Left renal cortex interstitium (tissue), 4 donors: ENCODE measurements at regions not wholly inside any gene's neighbourhood (a gene's known extent, or its start where the extent isn't known, plus 50 kb on each side); places are given as distances from the start of the nearest gene placed in this dataset.
"Not testable (repeated sequence)": the region's sequence is repeated elsewhere in the genome, so short reads cannot be mapped to it uniquely, and the experiment has no call there.

ENCODE experiments used
- DNase-seq, 4 donors: peaks; one replicate each; pipeline ENCODE4 v3.0.0-alpha.2; 2013; ENCODE audit warnings: low read depth in 4 of 4, low spot score in 2 of 4, missing footprints in 1 of 4

DNA sequence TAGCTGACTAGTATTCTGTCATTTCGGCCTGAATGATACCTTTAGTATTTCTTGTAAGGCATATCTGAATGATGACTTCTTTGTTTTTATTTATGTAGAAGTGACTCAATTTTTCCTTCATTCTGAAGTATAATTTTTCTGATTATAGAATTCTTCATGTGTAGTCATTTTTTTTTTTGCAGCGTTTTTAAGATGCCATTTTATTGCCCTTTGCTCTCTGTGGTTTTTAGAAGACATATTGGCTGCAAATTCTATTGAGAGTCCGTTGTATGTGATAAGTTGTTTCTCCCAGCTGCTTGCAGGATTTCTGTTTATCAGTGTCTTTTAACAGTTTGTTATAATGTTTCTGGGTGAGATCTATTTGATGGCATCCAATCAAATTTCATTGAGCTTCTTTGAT, 1224.8 kb downstream of the JRKL start:
- no peak for DNase-seq

DNA sequence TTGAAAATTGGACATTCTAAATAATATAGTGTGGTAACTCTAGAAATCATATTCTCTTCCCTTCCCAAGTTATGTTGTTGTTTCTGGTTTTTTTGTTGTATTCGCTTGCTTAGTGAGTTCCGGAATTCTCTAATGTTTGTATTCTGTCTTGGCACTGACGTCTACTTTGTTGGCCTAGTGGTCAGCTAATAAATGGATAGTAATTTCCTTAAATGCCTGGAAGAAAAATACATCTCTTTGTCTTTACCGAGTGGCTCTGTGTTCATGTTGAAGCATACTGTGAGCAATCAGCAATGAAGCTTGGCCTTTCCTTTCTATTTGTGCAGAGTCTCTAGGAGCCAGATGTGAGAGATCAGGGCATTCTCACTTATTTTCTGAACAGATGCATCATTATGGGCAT, 1225.7 kb downstream of the JRKL start:
- no peak for DNase-seq

DNA sequence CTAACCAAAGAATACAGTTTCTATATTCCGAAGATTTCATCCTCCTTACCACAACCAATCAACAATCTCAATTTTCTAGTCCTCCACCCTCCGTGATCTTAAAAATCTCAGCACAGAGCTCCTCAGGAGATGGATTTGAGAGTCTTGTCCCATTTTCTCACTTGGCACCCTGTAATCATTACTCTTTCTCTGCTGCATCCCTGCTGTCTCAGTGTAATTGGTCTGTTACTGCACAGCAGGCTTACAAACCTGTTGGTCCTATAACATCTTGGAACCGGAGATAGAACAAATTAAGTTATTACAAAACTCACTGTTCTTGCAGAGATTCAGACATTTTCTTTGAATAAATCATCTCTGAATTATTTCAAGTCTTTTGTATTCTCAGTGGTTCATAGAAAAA, 1227.2 kb downstream of the JRKL start:
- DNase-seq: no peak

DNA sequence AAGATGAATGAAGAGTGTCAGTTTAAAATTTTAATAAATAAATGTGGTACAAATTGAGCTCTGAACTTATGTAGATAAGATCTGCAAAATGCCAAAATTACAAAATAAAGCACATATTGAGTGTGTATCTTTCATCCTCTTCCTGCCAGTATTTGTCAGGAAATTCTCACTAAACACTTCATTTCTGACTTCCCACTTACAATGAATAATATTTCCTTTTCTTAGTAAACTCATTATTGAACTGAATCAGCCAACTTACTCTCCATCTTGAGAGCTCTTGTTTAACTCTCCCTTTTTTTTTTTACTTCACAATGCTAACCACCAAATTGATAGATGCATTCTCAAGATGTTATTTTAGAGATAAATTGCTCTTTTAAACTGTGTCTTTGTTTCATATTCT, 1230.2 kb downstream of the JRKL start:
- DNase-seq: no peak

DNA sequence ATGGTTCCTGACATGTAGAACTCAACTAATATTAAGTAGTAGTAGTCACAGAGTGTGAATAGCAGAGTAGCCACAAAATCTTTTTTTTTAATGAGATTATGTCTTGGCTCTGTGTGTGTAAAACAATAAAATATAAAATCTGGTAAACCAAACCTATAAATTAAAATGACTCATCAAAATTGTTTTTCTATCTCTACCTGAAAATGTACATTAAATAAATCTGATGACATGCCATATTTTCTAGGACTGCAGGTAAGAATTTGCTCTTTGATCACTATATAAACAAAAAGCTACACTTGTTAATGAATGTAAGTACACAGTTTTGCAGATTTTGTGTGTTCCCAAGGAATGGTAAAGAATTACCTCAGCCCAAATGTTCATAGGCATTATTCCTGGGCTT, 1231.5 kb downstream of the JRKL start:
- DNase-seq: no peak

DNA sequence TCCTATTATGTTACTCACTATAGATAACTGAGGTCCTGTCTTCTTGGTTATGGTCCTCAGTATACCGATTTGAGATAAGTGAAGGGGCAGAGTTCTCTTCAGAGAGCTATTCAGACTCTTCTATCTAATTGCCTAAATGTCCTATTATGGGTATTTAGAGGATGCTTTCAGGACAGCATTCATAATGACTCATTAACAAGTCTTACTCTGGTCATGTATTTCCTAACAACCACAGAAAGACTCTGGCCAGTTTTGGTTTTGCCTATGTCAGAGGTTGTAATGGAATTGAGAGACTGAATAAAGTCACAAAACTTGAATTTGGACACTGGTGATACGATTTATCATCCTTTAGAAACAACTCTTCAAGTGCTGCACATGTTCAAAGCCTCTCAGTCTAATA, 1233.0 kb downstream of the JRKL start:
- DNase-seq: no peak

DNA sequence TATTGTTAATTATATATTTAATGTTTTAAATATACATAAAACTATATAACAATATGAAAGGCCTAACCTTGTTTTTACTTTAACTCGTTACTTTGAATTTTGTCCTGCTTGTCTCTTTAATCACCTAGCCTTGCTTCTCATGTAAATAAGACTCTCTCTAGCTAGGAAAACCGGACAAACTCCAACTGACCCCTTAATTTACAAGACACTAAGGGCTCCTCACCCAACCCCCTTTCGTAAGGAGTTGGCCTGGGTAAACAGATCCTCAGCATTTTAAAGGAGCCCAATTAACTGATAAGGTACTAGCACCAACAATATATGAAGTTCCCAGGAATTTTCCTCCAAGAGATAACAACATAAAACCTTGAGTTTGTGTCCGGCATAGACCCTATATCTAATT, 1246.9 kb downstream of the JRKL start:
- DNase-seq: not testable (repeated sequence)

DNA sequence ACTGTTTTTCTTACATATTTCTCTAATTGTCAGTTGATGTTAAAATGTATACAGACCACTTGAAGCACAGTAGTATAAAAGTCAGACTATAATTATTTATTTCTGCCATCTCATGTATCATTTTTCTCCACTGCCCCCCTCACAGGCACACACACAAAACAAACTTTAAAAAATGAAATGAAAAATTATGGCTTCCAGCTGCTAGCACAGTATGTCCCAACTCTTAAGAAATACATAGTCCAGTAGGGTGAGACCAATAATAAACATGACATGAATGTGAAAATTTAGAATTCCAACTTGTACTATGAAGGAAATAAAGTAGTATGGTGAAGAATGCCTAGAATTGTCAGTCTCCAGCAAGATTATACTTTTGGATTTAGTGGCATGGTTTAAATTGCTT, 1247.9 kb downstream of the JRKL start:
- DNase-seq: no peak

DNA sequence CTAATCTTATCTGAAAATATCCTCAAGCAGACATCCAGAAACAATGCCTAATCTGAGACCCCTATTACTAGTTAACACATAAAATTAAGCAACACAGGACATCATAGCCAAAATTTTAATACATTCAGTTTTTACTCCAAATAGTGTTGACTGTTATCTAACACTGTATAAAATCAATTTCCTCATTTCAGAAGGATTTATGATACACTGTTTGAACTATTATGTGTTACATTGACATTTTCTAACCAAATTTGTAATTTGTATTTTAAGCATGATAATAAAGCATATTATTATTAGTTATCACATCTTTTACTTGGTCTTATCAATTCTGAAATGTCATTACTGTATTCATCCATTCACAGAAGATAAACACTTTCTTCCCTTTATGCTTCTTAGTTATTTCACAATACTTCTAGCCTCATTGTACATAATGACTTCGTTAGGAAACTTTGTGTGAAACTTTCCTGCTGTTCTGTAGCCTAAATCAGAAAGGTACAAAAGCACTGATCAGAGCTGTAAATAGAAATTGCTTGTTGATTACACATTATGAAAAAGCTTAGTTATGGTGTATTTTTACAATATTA, 1248.9 kb downstream of the JRKL start:
- DNase-seq: no peak

DNA sequence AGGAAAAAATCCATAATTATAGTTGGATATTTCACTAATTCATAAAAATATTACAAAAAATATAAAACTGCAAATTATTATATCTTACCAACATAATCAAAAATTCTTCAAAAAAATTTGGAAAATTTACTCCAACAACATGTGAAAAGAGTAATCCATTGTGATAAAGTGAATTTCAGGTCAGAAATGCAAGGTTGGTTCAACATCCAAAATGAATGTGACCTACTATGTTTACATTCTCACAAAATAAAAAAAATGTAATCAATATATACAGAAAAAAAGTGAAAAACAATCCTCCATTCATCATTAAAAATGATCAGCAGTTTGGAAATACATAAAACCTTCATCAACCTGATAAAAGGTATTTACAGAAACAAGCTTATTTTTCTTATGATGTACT, 1252.2 kb downstream of the JRKL start:
- no peak for DNase-seq

DNA sequence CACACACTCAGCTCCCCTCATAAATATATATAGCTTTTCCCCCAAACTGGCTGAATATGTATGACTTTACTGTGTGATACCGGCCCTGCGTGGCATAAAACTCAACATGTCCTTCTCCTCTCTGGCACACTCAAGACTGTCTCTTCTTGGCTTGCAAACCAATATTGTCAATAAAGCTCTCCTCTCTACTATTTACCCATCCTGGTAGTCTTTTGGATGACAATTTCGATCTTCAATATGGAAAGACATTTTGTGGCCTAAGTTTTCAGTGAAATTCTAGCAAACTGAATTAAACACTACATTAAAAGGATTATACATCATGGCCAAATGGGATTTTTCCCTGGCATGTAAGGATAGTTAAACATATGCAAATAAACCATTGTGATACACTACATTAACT, 1255.9 kb downstream of the JRKL start:
- no peak for DNase-seq

DNA sequence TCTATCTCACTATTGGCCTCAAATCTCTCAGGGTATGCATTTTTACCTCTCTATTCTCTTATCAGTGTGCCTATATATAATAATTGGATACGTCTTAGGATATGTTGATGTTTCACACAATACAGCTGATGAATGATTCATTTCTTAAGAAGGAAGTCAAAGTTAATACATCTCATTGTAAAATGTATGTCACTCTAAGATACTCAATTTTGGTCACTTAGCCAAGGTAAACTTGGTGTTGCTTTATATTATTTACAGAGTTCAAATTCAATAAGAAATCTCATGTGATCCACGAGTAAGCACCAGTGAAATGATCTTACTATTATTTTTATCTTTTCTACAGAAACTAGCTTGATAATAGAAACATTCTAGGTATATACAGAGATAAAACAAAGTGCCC, 1266.5 kb downstream of the JRKL start:
- no peak for DNase-seq

DNA sequence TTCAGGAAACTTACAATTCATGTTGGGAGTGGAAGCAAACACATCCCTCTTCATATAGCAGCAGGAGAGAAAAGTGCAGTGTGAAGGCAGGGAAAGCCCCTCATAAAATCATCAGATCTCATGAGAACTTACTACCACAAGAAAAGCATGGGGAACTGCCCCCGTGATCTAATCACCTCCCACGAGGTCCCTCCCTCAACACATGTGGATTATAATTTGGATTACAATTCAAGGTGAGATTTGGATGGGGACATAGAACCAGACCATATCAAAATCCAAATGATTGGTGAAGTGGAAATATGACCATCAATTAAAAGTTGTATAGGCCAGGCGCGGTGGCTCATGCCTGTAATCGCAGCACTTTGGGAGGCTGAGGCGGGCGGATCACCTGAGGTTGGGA, 1268.0 kb downstream of the JRKL start:
- DNase-seq: no peak

DNA sequence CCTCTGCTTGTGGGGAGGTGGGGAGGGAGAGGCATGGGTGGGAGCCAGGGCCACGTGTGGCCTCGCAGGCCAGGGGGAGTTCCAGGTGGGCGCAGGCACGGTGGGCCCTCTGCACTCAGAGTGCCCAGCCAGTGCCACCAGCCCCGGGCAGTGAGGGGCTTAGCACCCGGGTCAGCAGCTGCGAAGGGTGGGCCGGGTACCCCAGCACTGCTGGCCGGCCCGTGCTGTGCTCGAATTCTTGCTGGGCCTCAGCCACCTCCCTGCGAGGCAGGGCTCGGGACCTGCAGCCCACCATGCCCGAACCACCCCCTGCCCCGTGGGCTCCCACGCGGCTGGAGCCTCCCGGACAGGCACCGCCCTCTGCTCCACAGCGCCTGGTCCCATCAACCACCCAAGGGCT, 1277.2 kb downstream of the JRKL start:
- no peak for DNase-seq

DNA sequence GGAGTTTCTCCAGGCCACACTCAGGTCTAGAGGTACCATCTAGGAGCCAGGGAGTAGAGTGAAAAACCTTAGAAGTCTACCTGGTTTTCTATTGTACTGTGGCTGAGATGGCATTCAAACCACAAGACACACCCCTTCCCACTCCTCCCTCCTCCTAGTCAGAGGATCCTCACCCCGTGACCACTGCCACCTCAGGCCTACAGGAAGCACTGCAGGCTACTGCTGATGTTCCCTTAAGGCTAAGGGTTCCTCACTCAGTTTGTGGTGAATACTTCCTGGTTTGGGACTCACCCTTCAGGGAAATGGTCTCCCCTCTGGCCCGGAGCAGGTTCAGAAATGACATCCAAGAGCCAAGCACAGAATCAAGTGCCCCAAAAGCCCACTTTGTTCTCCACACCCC, 1293.9 kb downstream of the JRKL start:
- no peak for DNase-seq

DNA sequence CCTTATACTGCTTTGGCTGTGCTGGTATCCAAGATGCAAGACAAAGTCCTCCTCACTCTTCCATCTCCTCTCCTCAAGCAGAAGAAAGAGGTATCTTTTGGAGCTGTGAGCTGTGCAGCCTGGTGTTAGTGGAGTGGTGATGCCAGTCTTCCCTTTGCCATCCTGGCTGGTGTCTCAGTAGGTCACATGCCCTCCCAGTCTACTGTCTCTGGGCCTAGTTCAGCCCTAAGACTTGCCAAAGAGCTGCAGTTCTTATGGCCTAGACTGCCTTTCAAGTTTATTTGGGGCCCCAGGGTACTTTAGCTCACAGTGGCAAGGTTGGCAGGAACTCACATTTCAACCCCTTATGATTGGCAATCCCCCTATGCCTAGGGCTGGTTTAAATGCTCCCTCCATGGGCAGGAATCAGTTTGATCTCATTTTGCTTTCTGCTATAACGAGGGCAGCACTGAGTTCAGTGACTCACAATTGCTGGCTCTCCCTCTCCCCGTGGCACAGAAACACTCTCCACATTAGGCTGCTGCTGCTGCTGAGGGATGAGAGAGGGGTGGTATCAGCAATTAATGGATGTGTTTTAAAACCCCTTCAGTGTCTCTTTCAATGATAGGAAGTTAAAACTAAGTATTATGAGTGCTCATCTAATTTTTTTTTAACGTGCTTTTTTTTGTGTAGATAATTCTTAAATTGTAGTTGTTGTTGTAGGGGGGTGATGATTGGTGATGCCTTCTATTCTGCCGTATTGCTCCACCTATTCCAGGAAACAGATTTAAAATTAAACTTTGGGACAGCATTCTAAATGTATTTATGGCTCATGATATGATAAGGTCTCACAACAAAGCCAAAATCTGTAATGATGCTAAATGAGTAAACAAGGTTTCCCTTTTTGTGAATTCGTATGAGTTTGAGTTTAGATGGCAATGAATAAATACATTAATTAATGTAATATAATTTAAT, 1295.0 kb downstream of the JRKL start:
- DNase-seq: no peak

DNA sequence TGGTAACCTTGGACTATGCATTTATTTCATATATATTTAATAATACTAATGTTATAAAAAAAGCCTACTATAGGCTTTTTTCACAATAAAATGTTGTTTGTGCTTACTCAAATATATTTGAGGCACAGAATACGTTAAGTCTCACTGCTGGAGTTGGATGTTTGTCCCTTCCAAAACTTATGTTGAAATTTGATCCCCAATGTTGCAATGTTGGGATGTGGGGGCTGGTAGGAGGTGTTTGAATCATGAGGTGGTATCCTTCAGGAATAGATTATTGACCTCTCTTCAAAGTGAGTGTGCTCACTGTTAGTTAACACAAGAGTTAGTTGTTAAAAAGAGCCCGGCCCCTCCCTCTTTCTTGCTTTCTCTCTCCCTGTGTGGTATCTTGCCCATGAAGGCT, 1295.9 kb downstream of the JRKL start:
- DNase-seq: no peak

DNA sequence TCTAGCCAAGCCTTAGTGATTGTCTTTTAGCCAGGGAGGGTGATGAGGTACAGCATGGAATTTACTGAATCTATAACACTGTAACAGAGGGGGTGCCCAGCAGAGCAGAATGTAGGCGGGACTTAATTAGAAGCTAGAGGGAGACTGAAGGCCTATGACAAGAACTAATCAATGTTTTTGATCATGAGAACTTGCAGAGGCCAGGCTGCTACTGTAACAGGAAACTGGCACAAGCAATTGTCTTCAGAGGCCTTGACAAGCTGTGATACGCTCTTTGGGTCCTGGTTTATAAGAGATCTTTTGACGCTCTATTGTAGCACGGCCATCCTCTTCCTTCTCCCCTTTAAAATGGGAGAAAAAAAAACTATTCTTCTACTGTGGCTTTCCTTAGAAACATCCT, 1297.3 kb downstream of the JRKL start:
- DNase-seq: no peak

DNA sequence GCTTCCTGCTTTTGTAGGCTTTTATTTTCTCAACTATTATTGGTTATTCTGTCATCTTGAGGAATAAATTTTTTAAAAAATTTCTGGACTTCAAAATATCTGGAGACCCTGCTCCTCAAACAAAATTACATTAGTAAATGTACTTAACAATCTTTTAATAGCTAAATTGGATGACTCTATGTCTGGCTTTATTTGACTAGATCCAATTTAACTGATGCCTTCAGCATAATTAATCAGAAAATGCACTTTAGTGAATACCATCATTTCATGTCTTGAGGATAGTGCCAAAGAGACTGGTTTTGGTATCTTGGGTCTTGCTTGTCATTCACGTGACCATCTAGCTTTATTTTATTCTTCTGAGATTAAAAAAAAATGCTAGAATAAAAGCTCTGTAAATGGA, 1301.2 kb downstream of the JRKL start:
- DNase-seq: no peak

DNA sequence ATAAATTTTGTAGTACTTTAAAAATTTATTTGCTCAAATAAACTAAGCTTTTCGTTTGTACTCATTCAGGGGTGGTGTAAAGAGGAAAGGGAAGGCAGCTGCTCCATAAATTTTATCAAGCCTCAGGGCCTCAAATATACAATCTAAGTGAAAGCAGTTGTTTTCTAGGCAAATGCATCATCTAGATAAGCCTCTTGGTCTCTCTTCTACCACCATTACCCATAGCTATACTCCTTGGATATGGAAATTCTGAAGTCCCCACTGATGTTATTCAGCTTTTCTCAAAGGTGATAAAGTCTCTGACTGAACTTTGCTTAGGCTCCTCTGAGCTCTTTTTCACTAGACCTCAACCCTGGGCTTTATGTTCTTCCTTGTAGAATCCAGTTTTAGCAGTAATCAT, 1313.1 kb downstream of the JRKL start:
- peak in 3 of 4 donors; percentile 7 to 25 (median 8) for DNase-seq

DNA sequence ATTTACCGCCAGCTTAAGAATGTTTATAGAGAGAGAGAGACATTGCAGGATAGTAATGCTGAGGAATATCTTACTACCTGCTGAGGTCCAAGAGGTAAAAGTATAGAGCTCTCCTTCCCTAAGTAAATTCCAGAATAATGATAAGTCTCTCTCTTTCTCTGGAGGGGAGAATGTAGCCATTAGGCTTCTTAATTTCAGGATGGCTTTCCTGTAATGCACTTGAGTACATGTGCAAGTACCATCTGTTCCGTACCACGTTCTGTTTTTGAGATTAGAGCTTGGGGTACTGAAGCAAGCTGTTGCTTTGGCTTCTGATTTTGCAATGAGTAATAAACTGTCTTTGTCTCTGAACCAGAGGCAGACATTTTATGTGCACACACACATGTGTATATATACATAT, 1314.0 kb downstream of the JRKL start:
- no peak for DNase-seq

DNA sequence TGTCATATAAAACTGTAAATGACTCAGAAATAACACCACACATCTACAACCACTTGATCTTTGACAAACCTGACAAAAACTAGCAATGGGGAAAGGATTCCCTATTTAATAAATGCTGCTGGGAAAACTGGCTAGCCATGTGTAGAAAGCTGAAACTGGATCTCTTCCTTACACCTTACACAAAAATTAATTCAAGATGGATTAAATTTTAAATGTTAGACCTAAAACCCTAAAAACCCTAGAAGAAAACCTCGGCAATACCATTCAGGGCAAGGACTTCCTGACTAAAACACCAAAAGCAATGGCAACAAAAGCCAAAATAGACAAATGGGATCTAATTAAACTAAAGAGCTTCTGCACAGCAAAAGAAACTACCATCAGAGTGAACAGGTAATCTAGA, 1315.3 kb upstream of the CNTN5 start:
- not testable (repeated sequence) for DNase-seq
